NCI-H345 (cell line): ENCODE measurements at regions not wholly inside any gene's neighbourhood (a gene's known extent, or its start where the extent isn't known, plus 50 kb on each side); places are given as distances from the start of the nearest gene placed in this dataset.

Experiments
- DNase-seq: peaks from one replicate; lab custom pipeline; 2025; lab: John Stamatoyannopoulos, UW

DNA sequence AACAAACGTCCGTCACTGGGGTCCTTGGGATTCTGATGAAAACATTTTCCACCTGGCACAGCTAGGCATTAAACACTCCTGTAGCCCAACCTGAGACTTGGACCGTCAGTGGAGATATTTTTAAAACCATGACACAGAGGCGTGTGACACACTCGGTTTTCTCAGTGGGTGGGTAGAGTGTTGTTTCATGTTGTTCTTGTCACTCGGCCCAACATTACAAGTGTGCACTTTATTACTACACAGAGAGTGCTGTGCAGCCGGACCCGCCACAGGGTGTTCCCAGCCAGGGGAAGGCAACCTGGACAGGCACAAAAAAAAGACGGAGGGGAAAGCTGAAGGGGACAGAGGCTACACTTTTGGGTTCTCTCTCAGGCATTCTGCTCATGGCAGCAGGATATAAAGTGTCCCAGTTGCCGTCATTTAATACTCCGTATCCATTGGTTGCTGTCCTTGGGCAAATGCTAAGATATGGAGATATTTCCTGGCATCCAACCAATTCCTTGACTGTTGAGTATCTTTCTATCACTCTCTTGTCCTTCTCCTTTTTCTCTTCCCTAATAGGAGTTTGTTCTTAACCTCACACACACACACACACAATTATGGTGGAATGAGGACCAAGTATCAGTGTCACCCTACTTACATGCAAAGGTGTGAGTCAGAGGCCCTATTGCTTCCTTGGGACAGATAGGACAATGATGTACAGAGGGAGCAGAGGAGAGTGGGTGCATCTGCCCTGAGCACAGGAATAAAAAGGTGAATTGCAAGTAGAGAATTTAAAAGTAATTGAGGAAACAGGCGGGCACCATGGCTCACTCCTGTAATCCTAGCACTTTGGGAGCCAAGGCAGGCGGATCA is 154.1 kb upstream of the SOX9 start:
- no peak for DNase-seq

DNA sequence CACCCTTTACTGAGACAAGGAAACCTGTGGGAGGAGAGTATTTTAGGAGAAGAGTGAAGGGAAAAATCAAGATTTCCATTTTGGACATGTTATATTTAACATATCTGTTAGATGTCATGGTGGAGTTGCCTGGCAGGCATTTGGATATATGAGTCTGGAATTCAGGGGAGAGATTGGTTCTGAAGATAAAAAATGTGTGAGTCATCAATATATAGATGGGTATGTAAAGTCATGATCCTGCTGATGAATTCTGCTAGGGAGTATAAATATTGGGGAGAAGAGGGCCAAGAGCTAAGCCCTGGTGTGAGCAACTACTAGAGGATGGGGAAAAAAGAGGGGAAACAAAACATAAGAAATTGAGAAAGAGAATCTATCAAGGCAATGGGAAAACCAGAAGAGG is 151.3 kb upstream of the SOX9 start:
- no peak for DNase-seq

GRCh38 chr17:71970312-71970711 is 150.5 kb upstream of the SOX9 start:
- no peak for DNase-seq

DNA sequence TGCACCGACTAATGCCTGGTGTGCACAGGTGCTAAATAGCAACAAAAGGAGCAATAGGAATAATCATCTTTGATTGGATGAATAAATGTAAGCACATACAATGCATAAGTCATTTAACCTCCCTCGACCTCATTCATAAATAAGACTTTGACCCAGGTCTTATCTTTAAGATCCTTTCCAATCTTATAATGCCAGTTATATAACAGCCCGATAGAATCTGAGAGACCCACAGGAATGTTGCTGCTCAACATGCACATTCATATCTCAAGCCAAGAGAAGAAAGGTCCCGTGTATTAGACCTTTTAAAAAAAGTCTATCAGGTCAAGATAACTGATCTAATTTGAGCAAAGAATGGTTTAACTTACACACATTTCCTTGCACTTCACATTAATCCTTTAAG is 146.8 kb upstream of the SOX9 start:
- DNase-seq, result no peak

DNA sequence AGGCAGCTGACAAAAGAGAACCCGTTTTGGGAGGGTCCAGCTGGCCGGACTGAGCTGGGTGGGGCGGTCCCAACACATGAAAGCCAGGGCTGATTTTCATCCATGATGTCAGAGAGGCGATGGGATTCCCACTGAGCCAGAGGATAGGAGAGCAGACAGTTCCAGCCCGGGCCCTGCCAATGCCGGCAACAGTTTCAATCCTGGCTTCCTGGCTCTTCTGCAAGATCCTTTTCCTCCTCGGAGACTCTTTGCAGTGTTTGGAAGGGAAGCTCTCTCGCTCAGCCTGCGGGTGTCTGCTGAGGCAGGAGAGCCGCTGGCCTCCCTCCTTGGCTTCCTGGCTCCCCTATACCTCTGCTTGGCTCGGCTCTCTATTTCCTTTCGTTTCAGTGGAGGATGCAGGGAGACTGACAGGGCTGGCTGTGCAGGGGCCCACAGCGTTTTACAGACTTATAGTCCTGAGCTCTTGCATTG is 145.5 kb upstream of the SOX9 start:
- DNase-seq, result no peak

DNA sequence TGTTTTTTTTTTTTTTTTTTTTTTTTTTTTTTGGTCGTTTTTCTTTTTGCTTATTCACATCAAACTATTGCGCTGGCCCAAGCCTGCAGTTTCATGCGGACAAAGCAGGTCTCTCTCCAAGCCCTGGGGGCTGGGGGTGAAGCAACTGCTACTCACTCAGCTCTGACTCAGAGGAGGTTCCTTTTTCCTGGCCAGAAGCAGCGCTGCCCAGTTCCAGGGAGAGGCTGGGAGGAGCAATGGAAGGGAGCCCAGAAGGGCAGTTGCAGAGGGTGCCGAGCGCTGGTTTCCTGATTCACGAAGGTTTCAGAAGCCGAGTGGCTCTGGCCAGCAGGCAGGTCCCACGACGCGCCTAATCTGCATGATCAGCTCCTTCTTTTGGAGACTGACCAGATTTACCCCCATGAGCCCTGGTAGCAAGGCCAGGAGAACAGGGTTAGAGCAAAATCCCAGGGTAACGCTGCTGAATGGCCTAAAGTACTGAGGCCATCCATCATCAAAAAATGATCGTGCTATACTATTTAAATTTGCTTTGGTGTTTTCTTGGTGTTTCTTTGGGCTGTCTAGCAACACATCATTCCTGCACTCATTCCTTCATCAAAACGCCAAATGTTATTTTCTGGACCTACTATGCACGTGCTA is 144.7 kb upstream of the SOX9 start:
- DNase-seq, result no peak

DNA sequence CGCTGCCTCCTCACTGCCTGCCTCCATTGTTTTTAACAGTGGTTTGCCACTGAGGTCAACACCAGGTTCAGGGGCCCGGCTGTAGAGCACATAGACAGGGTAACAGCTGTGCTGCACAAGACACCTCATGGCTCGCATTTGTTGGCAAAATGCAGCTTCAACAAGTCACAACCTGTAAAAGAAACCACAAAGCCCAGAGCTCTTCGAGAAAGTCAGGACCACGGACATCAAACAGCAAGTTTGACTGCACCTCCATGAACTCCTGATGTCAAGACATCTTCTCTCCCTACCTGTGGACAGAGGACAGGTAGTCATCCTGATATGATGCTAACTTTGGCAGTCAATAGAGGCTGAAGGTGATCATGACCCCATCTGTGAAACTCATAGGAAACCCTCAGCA is 142.4 kb upstream of the SOX9 start:
- no peak for DNase-seq

GRCh38 chr17:71980171-71980570 is 140.6 kb upstream of the SOX9 start:
- no peak for DNase-seq

GRCh38 chr17:71983828-71984227 is 137.0 kb upstream of the SOX9 start:
- DNase-seq, result no peak

DNA sequence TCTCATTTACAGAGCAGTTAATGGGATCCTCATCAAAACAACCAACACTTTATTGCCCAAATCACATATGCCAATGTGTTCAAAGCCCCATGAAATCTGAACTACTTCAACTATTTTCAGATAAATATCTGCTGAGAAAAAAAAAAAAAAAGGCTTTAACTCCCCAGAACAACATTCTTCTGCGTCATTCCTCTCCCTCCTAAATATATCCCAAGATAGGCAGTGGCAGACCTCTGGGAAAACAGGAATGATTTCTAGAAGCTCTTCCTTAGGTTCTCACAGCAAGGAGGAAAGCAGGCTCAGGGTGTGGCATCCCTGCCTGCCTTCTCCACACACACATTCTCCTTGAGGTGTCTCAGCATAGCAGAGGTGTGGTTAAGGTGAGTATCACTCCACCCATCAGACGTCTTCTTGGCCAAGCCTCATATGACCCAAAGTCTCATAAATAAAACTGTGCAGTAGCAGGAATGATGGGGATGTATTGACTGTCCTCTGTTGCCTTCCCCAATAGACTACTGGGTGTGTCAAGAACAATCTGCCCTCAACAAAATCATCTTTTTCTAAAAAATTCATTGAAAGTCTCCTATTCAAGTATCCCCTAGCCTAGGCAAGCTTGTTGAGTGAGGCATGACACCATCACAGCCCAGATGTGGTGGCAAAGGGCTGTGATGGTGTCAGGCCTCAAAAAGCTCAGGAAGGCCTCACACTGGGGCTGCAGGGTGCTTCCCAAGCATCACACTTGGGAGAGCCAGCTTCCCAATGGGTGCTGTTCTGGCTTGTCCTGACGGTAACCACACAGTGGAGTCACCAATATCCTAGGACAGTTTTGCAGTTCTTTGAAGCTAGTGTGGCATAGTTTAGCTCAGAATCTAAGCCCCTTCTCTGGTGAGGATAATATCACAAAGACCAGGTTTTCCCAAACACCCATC is 135.4 kb upstream of the SOX9 start:
- no peak for DNase-seq

- no peak for DNase-seq
Measured at GRCh38 chr17:71986886-71987285, 133.9 kb upstream of the SOX9 start.

DNA sequence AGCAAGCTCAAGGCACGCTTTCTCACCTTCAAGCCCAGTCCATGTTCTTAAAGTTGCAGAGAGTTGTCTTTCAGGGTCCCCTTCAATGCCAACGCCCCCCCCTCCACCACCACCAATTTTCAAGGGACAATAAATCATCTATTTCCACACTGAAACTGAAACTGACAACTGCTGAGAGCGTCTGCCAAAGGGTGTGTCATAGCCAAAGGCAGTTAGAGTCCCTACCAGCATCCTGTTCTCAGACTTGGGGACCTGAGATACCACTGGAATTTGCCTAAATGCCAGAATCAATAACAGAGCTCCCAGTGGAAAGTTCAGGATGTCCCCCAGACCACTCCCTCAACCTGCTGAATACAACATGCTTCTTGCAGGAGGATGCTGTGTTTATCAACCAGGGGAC is 133.2 kb upstream of the SOX9 start:
- DNase-seq, result no peak

GRCh38 chr17:71989117-71989516 is 131.7 kb upstream of the SOX9 start:
- no peak for DNase-seq

- no peak for DNase-seq
Measured at GRCh38 chr17:71993363-71993762, 127.5 kb upstream of the SOX9 start.

- no peak for DNase-seq
Measured at GRCh38 chr17:71995590-71995989, 125.2 kb upstream of the SOX9 start.

DNA sequence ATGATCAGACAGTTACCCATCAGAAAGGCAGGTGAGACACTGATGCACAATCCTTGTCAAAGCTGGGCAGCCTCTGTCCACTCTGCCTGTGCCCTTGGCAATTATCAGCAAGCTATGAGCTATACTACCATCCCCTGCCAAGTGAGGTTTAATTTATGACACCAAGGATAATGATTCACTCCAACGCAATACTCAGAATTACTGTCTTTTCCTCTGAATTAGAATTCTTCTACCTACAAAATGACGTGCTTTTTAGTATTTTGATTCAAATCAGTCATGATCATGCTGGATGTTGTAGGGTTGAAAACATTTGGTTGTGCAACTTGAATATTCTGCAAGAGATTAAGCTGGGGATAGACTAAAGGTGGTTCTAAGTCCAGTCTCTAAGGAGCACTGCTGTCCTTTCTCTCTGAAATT is 116.8 kb upstream of the SOX9 start:
- no peak for DNase-seq

DNA sequence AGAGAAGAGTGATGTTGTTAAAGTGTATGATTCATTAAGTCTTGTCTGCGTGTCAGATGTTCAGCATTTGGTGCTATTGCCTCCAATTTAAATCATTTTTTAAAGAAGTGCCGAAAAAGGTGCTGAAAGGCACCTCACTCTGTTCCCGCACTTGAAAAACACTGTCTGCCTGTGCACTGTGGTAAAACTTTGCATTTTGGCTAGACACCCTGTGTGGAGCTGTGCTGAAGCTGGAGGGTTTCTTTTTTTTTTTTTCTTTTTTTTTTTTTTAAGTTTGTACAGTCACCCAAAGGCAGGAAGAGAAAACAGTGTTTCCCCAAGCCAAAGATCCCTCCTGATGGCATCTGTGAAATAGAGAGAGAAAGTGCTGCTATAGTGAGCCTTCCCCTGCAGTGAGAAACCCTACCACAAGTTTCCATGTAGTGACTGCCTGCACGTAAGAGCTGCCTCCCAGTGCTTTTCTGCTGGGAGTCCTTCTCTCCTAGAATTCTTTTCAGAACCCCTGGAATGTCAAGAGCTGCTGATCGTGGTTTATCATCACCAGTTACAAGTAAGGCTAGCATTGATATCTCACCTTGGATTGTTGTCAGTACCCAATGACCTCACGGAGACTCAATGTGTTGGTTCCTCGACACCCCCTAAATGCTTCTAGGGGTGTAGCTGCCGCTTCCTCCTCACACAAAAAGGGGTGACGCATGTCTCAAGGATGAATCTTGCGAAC is 116.0 kb upstream of the SOX9 start:
- DNase-seq, result no peak

- DNase-seq, result no peak
Measured at GRCh38 chr17:72005332-72006163, 115.3 kb upstream of the SOX9 start.

- DNase-seq, result no peak
Measured at GRCh38 chr17:72008236-72008876, 112.5 kb upstream of the SOX9 start.

- DNase-seq, result no peak
Measured at GRCh38 chr17:72011561-72011960, 109.3 kb upstream of the SOX9 start.
